D341Med (cell line): ENCODE measurements at regions not wholly inside any gene's neighbourhood (a gene's known extent, or its start where the extent isn't known, plus 50 kb on each side); places are given as distances from the start of the nearest gene placed in this dataset.

Experiments
- DNase-seq: peaks from one replicate; pipeline ENCODE4 v3.0.0; 2012; ENCODE audit warnings: low spot score

- no peak for DNase-seq
Observed at GRCh38 chr13:105527127-105527526, 1008.3 kb downstream of the EFNB2 start.

GRCh38 chr13:105519771-105520170 is 1015.7 kb downstream of the EFNB2 start:
- DNase-seq = no peak

- DNase-seq = no peak
Observed at GRCh38 chr13:105518086-105518485, 1017.4 kb downstream of the EFNB2 start.

GRCh38 chr13:105514401-105514800 is 1021.1 kb downstream of the EFNB2 start:
- no peak for DNase-seq

GRCh38 chr13:105513448-105513847 is 1022.0 kb downstream of the EFNB2 start:
- DNase-seq = peak; percentile 22

- no peak for DNase-seq
Observed at GRCh38 chr13:105509981-105510762, 1025.3 kb downstream of the EFNB2 start.

GRCh38 chr13:105506463-105506862 is 1029.0 kb downstream of the EFNB2 start:
- no peak for DNase-seq

GRCh38 chr13:105502193-105502592 is 1033.3 kb downstream of the EFNB2 start:
- DNase-seq = no peak

- no peak for DNase-seq
Observed at GRCh38 chr13:105497597-105497996, 1037.9 kb downstream of the EFNB2 start.

GRCh38 chr13:105492216-105492615 is 1043.2 kb downstream of the EFNB2 start:
- no peak for DNase-seq

- DNase-seq = no peak
Observed at GRCh38 chr13:105491345-105491744, 1044.1 kb downstream of the EFNB2 start.

- DNase-seq = no peak
Observed at GRCh38 chr13:105485081-105485480, 1050.4 kb downstream of the EFNB2 start.

- no peak for DNase-seq
Observed at GRCh38 chr13:105474983-105475610, 1060.4 kb downstream of the EFNB2 start.

- no peak for DNase-seq
Observed at GRCh38 chr13:105471673-105472072, 1063.8 kb downstream of the EFNB2 start.

GRCh38 chr13:105466376-105466775 is 1069.1 kb downstream of the EFNB2 start:
- peak; percentile 39 for DNase-seq

GRCh38 chr13:105465745-105466144 is 1069.7 kb downstream of the EFNB2 start, which contains the start of gene DAOA:
TSS of gene DAOA (plus strand) at chr13:105466045.
- no peak for DNase-seq

- DNase-seq = no peak
Observed at GRCh38 chr13:105465251-105465650, 1070.2 kb downstream of the EFNB2 start.

- DNase-seq = no peak
Observed at GRCh38 chr13:105464249-105464648, 1071.2 kb downstream of the EFNB2 start.

- DNase-seq = no peak
Observed at GRCh38 chr13:105463011-105463501, 1072.4 kb downstream of the EFNB2 start.

GRCh38 chr13:105462098-105462497 is 1073.4 kb downstream of the EFNB2 start:
- DNase-seq = no peak

- no peak for DNase-seq
Observed at GRCh38 chr13:105452895-105453294, 1082.6 kb downstream of the EFNB2 start.

GRCh38 chr13:105450784-105451183 is 1084.7 kb downstream of the EFNB2 start:
- no peak for DNase-seq

GRCh38 chr13:105448811-105449210 is 1086.7 kb downstream of the EFNB2 start:
- DNase-seq = no peak
